ENCODE measurements at regions not wholly inside any gene's neighbourhood (a gene's known extent, or its start where the extent isn't known, plus 50 kb on each side); places are given as distances from the start of the nearest gene placed in this dataset.
A peak's percentile ranks its signal among the peaks of the same experiment; 100 is the strongest.

GRCh38 chr14:49999146-49999761 lies 106.4 kb downstream of the ARF6 start:
- peak in 1 of 3 donors; percentile 33 for DNase-seq (ENCODE audit: low read depth in 3 of 3, low spot score in 1 of 3)

GRCh38 chr14:49999826-50000379 lies 107.0 kb downstream of the ARF6 start:
- DNase-seq (ENCODE audit: low read depth in 3 of 3, low spot score in 1 of 3): no peak

GRCh38 chr14:50000380-50001150 lies 107.7 kb downstream of the ARF6 start:
- peak; percentile 55 to 59 (median 58) for DNase-seq (ENCODE audit: low read depth in 3 of 3, low spot score in 1 of 3)

GRCh38 chr14:50001151-50001998 lies 108.5 kb downstream of the ARF6 start:
- DNase-seq (ENCODE audit: low read depth in 3 of 3, low spot score in 1 of 3): peak in 2 of 3 donors; percentile 32 to 41

DNA sequence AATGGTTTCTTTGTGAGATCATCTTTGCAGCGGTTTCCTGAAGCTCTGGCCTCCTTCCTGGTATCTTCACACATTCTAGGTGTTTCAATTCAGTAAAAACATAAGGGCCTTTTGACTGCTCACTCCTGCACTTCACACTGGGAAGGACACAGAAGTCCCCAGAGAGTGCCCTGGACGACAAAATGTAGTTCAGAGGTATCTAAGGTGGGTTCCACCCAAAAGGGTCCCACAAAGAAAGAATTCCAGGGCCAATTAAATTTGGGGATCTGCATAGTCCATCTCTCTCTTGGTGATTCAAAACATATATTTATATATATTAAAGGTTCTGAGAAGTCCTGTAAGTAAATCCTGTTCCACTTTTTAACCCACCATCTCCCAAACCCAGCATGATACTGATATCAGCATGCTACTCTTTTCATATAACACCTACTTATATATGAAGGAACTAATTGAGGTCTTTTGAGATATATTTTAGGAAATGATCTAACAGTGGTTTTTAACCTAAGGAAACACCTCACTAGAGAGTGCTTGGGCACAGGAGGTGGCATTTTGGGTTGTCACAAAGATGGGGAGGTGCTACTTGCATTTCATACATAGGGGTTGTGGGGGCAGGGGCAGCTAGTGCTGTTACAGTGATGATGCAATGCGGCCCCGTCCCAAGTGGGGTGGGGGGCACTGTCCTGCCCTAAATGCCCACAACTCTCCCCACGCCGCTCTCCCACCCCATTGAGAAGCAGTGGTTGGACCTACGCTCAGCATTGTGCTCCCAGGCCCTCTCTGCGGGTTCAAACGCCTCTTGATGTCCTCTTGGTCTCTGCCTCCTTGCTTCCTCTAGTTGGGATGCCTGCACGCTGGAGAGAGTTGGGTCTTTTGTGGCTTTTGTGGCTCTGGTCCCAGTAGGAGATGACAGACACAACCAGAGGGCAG lies 109.4 kb downstream of the ARF6 start:
- DNase-seq (ENCODE audit: low read depth in 3 of 3, low spot score in 1 of 3): peak in 1 of 3 donors; percentile 42

DNA sequence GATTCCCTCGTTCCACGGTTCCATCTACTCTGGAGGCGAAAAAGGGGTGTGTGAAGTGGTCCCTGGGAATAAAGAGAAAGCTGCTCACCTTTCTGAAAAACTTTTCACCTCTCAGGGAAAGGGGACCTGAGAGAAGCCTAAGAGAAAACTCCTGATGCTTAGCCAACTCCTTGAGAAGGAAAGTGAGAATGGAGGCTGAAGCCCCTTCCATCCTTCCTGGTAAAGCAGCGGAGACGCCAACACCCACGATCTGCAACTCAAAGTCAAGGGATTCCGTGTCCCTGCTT lies 110.0 kb downstream of the ARF6 start:
- DNase-seq (ENCODE audit: low read depth in 3 of 3, low spot score in 1 of 3): no peak

DNA sequence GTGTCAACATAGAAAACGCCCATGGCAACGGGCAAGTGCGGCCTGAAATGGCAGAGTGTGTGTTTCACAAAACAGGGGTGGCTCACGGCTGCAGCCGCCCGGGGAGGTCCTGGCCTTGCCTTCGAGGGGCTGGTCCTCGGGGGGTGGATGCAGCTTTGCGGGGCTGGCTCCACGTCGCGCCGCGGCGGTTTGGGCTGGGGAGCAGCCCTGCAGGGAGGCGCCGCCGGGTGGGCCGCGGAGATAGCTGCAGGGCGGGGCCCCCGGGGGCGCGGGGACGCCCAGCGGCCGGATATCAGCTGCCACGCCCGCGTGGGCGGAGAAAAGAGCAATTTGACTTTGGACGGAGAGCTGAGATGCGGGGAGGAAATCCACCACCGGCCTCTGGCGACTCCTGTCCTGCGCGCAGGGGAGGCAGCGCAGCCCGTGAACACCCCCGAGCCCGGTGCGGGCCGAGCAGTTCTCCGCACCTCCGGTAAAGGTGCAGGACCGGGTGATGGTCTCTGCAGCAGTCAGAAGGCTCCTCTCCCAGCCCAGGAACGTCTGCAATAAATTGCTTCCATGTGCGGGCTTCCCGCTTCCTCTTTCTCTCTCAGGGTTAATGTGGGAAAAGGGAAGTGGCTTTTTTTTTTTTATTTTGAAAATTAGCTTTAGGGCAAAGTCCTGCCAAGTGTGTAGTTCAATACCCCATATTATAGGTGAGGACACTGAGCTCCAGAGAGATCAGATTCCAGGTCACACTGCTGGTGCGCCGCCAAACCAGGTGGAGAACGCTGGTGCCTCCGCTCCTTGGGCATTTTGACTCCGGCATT lies 110.5 kb downstream of the ARF6 start:
- peak in 2 of 3 donors; percentile 27 to 59 for DNase-seq (ENCODE audit: low read depth in 3 of 3, low spot score in 1 of 3)

GRCh38 chr14:50006141-50006540 lies 110.2 kb downstream of the VCPKMT start:
- no peak for DNase-seq (ENCODE audit: low read depth in 3 of 3, low spot score in 1 of 3)

- DNase-seq (ENCODE audit: low read depth in 3 of 3, low spot score in 1 of 3): no peak
Measured at GRCh38 chr14:50007123-50007903, 109.1 kb downstream of the VCPKMT start.

DNA sequence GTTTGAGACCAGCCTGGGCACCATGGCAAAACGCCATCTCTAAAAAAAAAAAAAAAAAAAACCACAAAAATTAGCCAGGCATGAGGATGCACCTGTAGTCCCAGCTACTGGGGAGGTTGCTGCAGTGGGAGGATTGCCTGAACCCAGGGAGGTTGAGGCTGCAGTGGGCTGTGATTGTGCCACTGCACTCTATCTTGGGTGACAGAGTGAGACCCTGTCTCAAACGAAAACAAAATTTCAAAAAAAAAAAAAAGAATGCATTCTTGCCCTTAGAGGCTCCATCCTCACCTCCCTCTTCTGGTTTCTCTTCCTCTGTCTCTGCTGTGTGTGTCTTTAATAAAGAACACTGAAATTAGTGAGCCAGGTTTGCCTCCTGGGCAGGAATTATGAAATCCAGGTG lies 107.8 kb downstream of the VCPKMT start:
- no peak for DNase-seq (ENCODE audit: low read depth in 3 of 3, low spot score in 1 of 3)

DNA sequence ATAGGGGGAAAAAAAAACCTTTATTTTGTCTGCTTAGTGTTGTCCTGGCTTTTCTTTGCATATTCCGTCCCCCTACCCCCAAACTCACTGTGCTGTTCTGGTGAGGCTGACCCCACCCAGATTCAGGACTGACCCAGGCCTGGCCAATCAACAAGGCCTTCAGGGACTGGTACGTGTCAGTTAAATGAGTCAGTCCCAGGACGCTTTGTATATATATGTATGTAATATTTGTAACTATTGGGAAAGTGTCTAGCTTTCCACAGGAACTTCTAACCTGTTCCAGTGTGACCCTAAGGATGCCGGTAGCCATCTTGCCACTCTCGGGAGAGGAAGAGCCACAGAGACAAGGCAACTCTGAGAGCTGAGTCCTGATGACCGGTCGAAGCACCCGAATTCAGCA lies 107.4 kb downstream of the VCPKMT start:
- DNase-seq (ENCODE audit: low read depth in 3 of 3, low spot score in 1 of 3): no peak

DNA sequence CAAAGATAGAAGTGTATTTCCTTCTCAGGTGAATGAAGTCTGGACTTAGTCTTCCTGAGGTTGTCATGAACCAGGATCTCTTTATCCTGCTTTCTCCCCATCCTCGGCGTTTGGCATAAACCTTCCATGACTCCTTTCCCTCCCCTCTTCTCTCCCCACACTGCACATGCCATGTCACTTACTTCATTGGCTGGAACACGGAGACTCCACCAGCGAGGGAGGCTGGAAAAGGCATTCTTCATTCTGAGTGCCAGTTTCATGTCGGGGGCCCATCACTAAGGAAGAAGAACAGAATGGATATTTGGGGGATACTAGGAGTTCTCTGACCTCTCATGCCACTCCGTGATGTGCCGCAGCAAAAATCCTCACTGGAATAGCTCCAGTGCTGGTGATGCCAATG lies 105.6 kb downstream of the VCPKMT start:
- DNase-seq (ENCODE audit: low read depth in 3 of 3, low spot score in 1 of 3): no peak

- DNase-seq (ENCODE audit: low read depth in 3 of 3, low spot score in 1 of 3): no peak
Measured at GRCh38 chr14:50011242-50011641, 105.1 kb downstream of the VCPKMT start.

- DNase-seq (ENCODE audit: low read depth in 3 of 3, low spot score in 1 of 3): no peak
Measured at GRCh38 chr14:50012644-50013043, 103.7 kb downstream of the VCPKMT start.

GRCh38 chr14:50013198-50013918 lies 103.0 kb downstream of the VCPKMT start:
- no peak for DNase-seq (ENCODE audit: low read depth in 3 of 3, low spot score in 1 of 3)

DNA sequence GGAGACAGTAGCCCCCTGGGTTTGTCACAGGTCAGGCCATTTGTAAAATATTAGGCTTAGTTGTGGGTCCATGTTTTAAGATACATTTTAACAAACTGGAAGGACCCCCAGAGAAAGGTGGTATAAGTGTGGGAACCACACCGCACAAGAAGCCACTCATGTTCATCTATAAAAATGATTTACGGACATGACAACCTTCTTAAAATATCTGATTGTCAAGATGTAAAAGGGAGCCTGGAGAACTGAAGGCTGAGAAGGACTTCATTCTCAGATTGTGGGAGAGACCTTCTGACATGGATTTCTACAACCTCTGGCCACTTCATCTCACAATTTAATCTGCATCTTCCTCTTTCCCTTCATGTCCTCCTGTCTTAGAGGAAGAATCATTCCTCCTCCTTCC lies 102.4 kb downstream of the VCPKMT start:
- DNase-seq (ENCODE audit: low read depth in 3 of 3, low spot score in 1 of 3): no peak

- DNase-seq (ENCODE audit: low read depth in 3 of 3, low spot score in 1 of 3): no peak
Measured at GRCh38 chr14:50014809-50015430, 101.5 kb downstream of the VCPKMT start.

- DNase-seq (ENCODE audit: low read depth in 3 of 3, low spot score in 1 of 3): no peak
Measured at GRCh38 chr14:50015716-50016115, 100.7 kb downstream of the VCPKMT start.

Measured in stimulated activated CD4-positive, alpha-beta T cell treated with anti-CD3 and anti-CD28 coated beads, TNF-alpha, amount 100 ng/mL, for 1 hour (primary cell).